ENCODE measurements at regions not wholly inside any gene's neighbourhood (a gene's known extent, or its start where the extent isn't known, plus 50 kb on each side); places are given as distances from the start of the nearest gene placed in this dataset.

- FAIRE-seq: no peak
- BruUV-seq (replicated peaks): no TSS peak
- Histone ChIP-seq H3K9me3 (replicated peaks; ENCODE audit: control insufficient read depth, insufficient read depth, low read length) (no peaks in the 10 kb centered on the region), H3K27me3 (replicated peaks in 1 of 2; ENCODE audit: control insufficient read depth in 2 of 2, insufficient read depth in 2 of 2, low read length in 1 of 2) (no peaks in the 10 kb centered on the region), H3K36me3 (ENCODE audit: control insufficient read depth in 2 of 2, insufficient read depth in 2 of 2, low read length in 1 of 2) (no peaks in the 10 kb centered on the region), H3K9ac (ENCODE audit: control insufficient read depth, insufficient read depth, low read length) (no peak overlapping the region), H3K4me1 (ENCODE audit: control insufficient read depth, insufficient read depth, low read length) (peaks cover 10% of the 10 kb centered on the region), H3K4me3 (no peak overlapping the region), H3K4me2 (ENCODE audit: control insufficient read depth, insufficient read depth) (no peak overlapping the region), H3K79me2 (ENCODE audit: control insufficient read depth, insufficient read depth, low read length) (no peaks in the 10 kb centered on the region), H3K27ac (ENCODE audit: control insufficient read depth, insufficient read depth) (no peak overlapping the region), H4K20me1 (ENCODE audit: control insufficient read depth, insufficient read depth) (no peaks in the 10 kb centered on the region), H2AFZ (ENCODE audit: control insufficient read depth, low read depth, low read length) (no peak overlapping the region)
- ChIA-PET CTCF (interaction anchor here (1.4 kb wide), 1 partner anchor 25 kb away, joined by 4 read pairs; no protein-coding TSS in a partner anchor), POLR2A (interaction anchor here (1.0 kb wide), 1 partner anchor 13 kb away, joined by 5 read pairs; no protein-coding TSS in a partner anchor), RAD21 (ENCODE audit: unreplicated experiment) (no interaction called here), SMC1A (ENCODE audit: uncharacterized antibody, unreplicated experiment) (interaction anchor here (1.0 kb wide), 1 partner anchor 230 kb away, joined by 6 read pairs; no protein-coding TSS in a partner anchor)
- ATAC-seq: no peak
- in situ Hi-C loops (cut with MboI): no loop called here
- intact Hi-C loops (cut with micrococcal nuclease; ENCODE audit: unreplicated experiment): no loop called here
- no peak for DNase-seq (ENCODE audit: low read depth, low spot score)
- WGBS (ENCODE audit: insufficient coverage, insufficient replicate concordance, low lambda C conversion rate, missing lambda C conversion rate): 70% methylated on average over 5 of the region's 5 CpGs
- TF ChIP-seq JUND (IDR thresholded peaks at IDR 0.05; ENCODE audit: low read depth, low read length): no peak
- no peak for TF ChIP-seq SUZ12 (IDR thresholded peaks at IDR 0.05; ENCODE audit: unreplicated experiment)
- no peak for TF ChIP-seq ZBTB40 (IDR thresholded peaks at IDR 0.05; ENCODE audit: borderline replicate concordance)
- no peak for TF ChIP-seq TCF7 (IDR thresholded peaks at IDR 0.05; ENCODE audit: borderline replicate concordance)
- no peak for TF ChIP-seq SUPT20H (IDR thresholded peaks at IDR 0.05; ENCODE audit: borderline replicate concordance, control insufficient read depth, low read depth, low read length)
- no peak for TF ChIP-seq SMAD5 (IDR thresholded peaks at IDR 0.05; ENCODE audit: low read depth)
- TF ChIP-seq FOS (IDR thresholded peaks at IDR 0.05; ENCODE audit: borderline replicate concordance, extremely low read depth, insufficient read length): no peak
- no peak for TF ChIP-seq ZNF687 (IDR thresholded peaks at IDR 0.05)
- TF ChIP-seq E2F4 (IDR thresholded peaks at IDR 0.05; ENCODE audit: low read depth, low read length): no peak
- TF ChIP-seq EGR1 (IDR thresholded peaks at IDR 0.05; ENCODE audit: borderline replicate concordance in 1 of 2, low read depth in 2 of 2, low read length in 2 of 2): no peak
- no peak for TF ChIP-seq SIN3A (IDR thresholded peaks at IDR 0.05; ENCODE audit: low read depth, low read length)
- no peak for TF ChIP-seq ZBED1 (IDR thresholded peaks at IDR 0.05; ENCODE audit: borderline replicate concordance)
- no peak for TF ChIP-seq SMC3 (IDR thresholded peaks at IDR 0.05; ENCODE audit: borderline replicate concordance, low read length)
- no peak for TF ChIP-seq POLR2AphosphoS5 (IDR thresholded peaks at IDR 0.05; ENCODE audit: low read length)
- TF ChIP-seq RFX5 (IDR thresholded peaks at IDR 0.05; ENCODE audit: low read depth, low read length): no peak
Measured at GRCh38 chr2:42999391-42999841, 207.0 kb upstream of the HAAO start.
